ENCODE measurements at regions not wholly inside any gene's neighbourhood (a gene's known extent, or its start where the extent isn't known, plus 50 kb on each side); places are given as distances from the start of the nearest gene placed in this dataset.

- peaks cover 7% of the 10 kb centered on the region for H3K4me1 Mint-ChIP-seq (ENCODE audit: low read depth)
- TF ChIP-seq CTCF (IDR thresholded peaks at IDR 0.05; ENCODE audit: unreplicated experiment): no peak
- no peaks in the 10 kb centered on the region for H3K27me3 Mint-ChIP-seq
- H3K9me3 Mint-ChIP-seq (ENCODE audit: low read depth): peaks cover 12% of the 10 kb centered on the region
- no peak overlapping the region for H3K27ac Mint-ChIP-seq
- DNase-seq (ENCODE audit: low spot score, unreplicated experiment): no peak
- H3K4me3 Mint-ChIP-seq (ENCODE audit: low read depth): no peak overlapping the region
- H3K36me3 Mint-ChIP-seq (ENCODE audit: insufficient read depth): peaks cover 3% of the 10 kb centered on the region
Observed at GRCh38 chr18:8893221-8893620, 187.9 kb downstream of the MTCL1 start.

GRCh38 chr18:8893628-8894231 is 188.4 kb downstream of the MTCL1 start:
- Mint-ChIP-seq H3K4me1 (ENCODE audit: low read depth) (peaks cover 7% of the 10 kb centered on the region), H3K36me3 (ENCODE audit: insufficient read depth) (peaks cover under 1% of the 10 kb centered on the region), H3K27me3 (no peaks in the 10 kb centered on the region), H3K9me3 (ENCODE audit: low read depth) (peaks cover 7% of the 10 kb centered on the region), H3K4me3 (ENCODE audit: low read depth) (no peak overlapping the region), H3K27ac (no peak overlapping the region)
- TF ChIP-seq CTCF (IDR thresholded peaks at IDR 0.05; ENCODE audit: unreplicated experiment): no peak
- no peak for DNase-seq (ENCODE audit: low spot score, unreplicated experiment)

- Mint-ChIP-seq H3K27ac (no peak overlapping the region), H3K9me3 (ENCODE audit: low read depth) (peaks cover 5% of the 10 kb centered on the region), H3K27me3 (no peaks in the 10 kb centered on the region), H3K4me3 (ENCODE audit: low read depth) (no peak overlapping the region), H3K36me3 (ENCODE audit: insufficient read depth) (no peaks in the 10 kb centered on the region), H3K4me1 (ENCODE audit: low read depth) (peaks cover 7% of the 10 kb centered on the region)
- DNase-seq (ENCODE audit: low spot score, unreplicated experiment): no peak
- TF ChIP-seq CTCF (IDR thresholded peaks at IDR 0.05; ENCODE audit: unreplicated experiment): no peak
Observed at GRCh38 chr18:8894823-8895222, 189.5 kb downstream of the MTCL1 start.

GRCh38 chr18:8895341-8895740 is 190.0 kb downstream of the MTCL1 start:
- no peaks in the 10 kb centered on the region for H3K36me3 Mint-ChIP-seq (ENCODE audit: insufficient read depth)
- no peak for DNase-seq (ENCODE audit: low spot score, unreplicated experiment)
- peaks cover 5% of the 10 kb centered on the region for H3K9me3 Mint-ChIP-seq (ENCODE audit: low read depth)
- H3K27ac Mint-ChIP-seq: no peak overlapping the region
- no peak overlapping the region for H3K4me3 Mint-ChIP-seq (ENCODE audit: low read depth)
- H3K27me3 Mint-ChIP-seq: no peaks in the 10 kb centered on the region
- no peak for TF ChIP-seq CTCF (IDR thresholded peaks at IDR 0.05; ENCODE audit: unreplicated experiment)
- peaks cover 7% of the 10 kb centered on the region for H3K4me1 Mint-ChIP-seq (ENCODE audit: low read depth)

- no peak overlapping the region for H3K27ac Mint-ChIP-seq
Observed at GRCh38 chr18:8895987-8896619, 190.7 kb downstream of the MTCL1 start.

More at GRCh38 chr18:8895987-8896619, 190.7 kb downstream of the MTCL1 start:
- Mint-ChIP-seq H3K9me3 (ENCODE audit: low read depth) (peaks cover 5% of the 10 kb centered on the region), H3K4me3 (ENCODE audit: low read depth) (no peak overlapping the region), H3K4me1 (ENCODE audit: low read depth) (peaks cover 4% of the 10 kb centered on the region), H3K27me3 (no peaks in the 10 kb centered on the region), H3K36me3 (ENCODE audit: insufficient read depth) (no peaks in the 10 kb centered on the region)
- no peak for TF ChIP-seq CTCF (IDR thresholded peaks at IDR 0.05; ENCODE audit: unreplicated experiment)
- DNase-seq (ENCODE audit: low spot score, unreplicated experiment): no peak
